ENCODE measurements at regions not wholly inside any gene's neighbourhood (a gene's known extent, or its start where the extent isn't known, plus 50 kb on each side); places are given as distances from the start of the nearest gene placed in this dataset.
A peak's percentile ranks its signal among the peaks of the same experiment; 100 is the strongest.

GRCh38 chr4:147340591-147341120 lies 140.2 kb upstream of the EDNRA start:
- Histone ChIP-seq H3K79me2 (no peaks in the 10 kb centered on the region), H3K9me2 (replicated peaks; ENCODE audit: insufficient read depth) (no peaks in the 10 kb centered on the region), H3K9me3 (ENCODE audit: low read depth) (no peaks in the 10 kb centered on the region), H4K20me1 (ENCODE audit: insufficient read depth, poor library complexity, severe bottlenecking) (no peaks in the 10 kb centered on the region), H3K27me3 (no peaks in the 10 kb centered on the region), H2AFZ (no peak overlapping the region), H3K4me2 (peak overlapping the region; percentile 4), H3K4me1 (ENCODE audit: insufficient read depth) (no peaks in the 10 kb centered on the region), H3K36me3 (replicated peaks; ENCODE audit: insufficient read depth, low read depth) (no peaks in the 10 kb centered on the region), H3K4me3 (no peak overlapping the region), H3K27ac (peak overlapping the region; percentile 54)
- no peak for TF ChIP-seq EZH2 (IDR thresholded peaks at IDR 0.05; ENCODE audit: borderline replicate concordance)
- TF ChIP-seq, protein P1, sequence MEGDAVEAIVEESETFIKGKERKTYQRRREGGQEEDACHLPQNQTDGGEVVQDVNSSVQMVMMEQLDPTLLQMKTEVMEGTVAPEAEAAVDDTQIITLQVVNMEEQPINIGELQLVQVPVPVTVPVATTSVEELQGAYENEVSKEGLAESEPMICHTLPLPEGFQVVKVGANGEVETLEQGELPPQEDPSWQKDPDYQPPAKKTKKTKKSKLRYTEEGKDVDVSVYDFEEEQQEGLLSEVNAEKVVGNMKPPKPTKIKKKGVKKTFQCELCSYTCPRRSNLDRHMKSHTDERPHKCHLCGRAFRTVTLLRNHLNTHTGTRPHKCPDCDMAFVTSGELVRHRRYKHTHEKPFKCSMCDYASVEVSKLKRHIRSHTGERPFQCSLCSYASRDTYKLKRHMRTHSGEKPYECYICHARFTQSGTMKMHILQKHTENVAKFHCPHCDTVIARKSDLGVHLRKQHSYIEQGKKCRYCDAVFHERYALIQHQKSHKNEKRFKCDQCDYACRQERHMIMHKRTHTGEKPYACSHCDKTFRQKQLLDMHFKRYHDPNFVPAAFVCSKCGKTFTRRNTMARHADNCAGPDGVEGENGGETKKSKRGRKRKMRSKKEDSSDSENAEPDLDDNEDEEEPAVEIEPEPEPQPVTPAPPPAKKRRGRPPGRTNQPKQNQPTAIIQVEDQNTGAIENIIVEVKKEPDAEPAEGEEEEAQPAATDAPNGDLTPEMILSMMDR (IDR thresholded peaks at IDR 0.05; ENCODE audit: poor library complexity): no peak
- no peak for TF ChIP-seq EZH2phosphoT487 (IDR thresholded peaks at IDR 0.05; ENCODE audit: low read depth, severe bottlenecking, unreplicated experiment)
- no peak for DNase-seq (ENCODE audit: low spot score)
- WGBS (ENCODE audit: low lambda C conversion rate, missing lambda C conversion rate): 57% methylated on average over 3 of the region's 3 CpGs

GRCh38 chr4:147343692-147344091 lies 137.2 kb upstream of the EDNRA start:
- Histone ChIP-seq H3K27me3 (no peaks in the 10 kb centered on the region), H3K79me2 (no peaks in the 10 kb centered on the region), H3K4me2 (no peak overlapping the region), H3K9me3 (ENCODE audit: low read depth) (no peaks in the 10 kb centered on the region), H3K27ac (no peak overlapping the region), H2AFZ (no peak overlapping the region), H3K4me1 (ENCODE audit: insufficient read depth) (no peaks in the 10 kb centered on the region), H3K4me3 (no peak overlapping the region), H3K9me2 (replicated peaks; ENCODE audit: insufficient read depth) (no peaks in the 10 kb centered on the region), H3K36me3 (replicated peaks; ENCODE audit: insufficient read depth, low read depth) (no peaks in the 10 kb centered on the region), H4K20me1 (ENCODE audit: insufficient read depth, poor library complexity, severe bottlenecking) (no peaks in the 10 kb centered on the region)
- no peak for TF ChIP-seq EZH2 (IDR thresholded peaks at IDR 0.05; ENCODE audit: borderline replicate concordance)
- no peak for DNase-seq (ENCODE audit: low spot score)
- 82% methylated on average over 1 of the region's 1 CpG for WGBS (ENCODE audit: low lambda C conversion rate, missing lambda C conversion rate)

DNA sequence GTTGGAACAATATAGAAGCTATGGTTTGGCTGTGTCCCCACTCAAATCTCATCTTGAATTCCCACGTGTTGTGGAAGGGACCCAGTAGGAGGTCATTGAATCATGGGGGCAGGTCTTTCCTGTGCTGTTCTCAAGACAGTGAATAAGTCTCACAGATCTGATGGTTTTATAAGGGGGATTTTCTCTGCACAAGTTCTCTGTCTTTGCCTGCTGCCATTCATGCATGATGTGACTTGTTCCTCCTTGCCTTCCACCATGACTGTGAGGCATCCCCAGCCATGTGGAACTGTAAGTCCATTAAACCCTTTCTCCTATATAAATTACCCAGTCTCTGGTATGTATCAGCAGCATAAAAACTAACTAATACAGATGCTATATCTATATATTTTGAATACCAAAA lies 135.2 kb upstream of the EDNRA start:
- Histone ChIP-seq H2AFZ (no peak overlapping the region), H3K79me2 (no peaks in the 10 kb centered on the region), H3K27ac (no peak overlapping the region), H3K9me2 (replicated peaks; ENCODE audit: insufficient read depth) (no peaks in the 10 kb centered on the region), H3K36me3 (replicated peaks; ENCODE audit: insufficient read depth, low read depth) (no peaks in the 10 kb centered on the region), H4K20me1 (ENCODE audit: insufficient read depth, poor library complexity, severe bottlenecking) (no peaks in the 10 kb centered on the region), H3K27me3 (no peaks in the 10 kb centered on the region), H3K9me3 (ENCODE audit: low read depth) (no peaks in the 10 kb centered on the region), H3K4me1 (ENCODE audit: insufficient read depth) (no peaks in the 10 kb centered on the region), H3K4me2 (no peak overlapping the region), H3K4me3 (no peak overlapping the region)
- DNase-seq (ENCODE audit: low spot score): no peak
- 88% methylated on average over 1 of the region's 1 CpG for WGBS (ENCODE audit: low lambda C conversion rate, missing lambda C conversion rate)
- TF ChIP-seq EZH2phosphoT487 (IDR thresholded peaks at IDR 0.05; ENCODE audit: low read depth, severe bottlenecking, unreplicated experiment) (no peak), EZH2 (IDR thresholded peaks at IDR 0.05; ENCODE audit: borderline replicate concordance) (no peak)
- TF ChIP-seq, protein P1 (IDR thresholded peaks at IDR 0.05; ENCODE audit: poor library complexity): no peak

GRCh38 chr4:147347217-147347616 lies 133.7 kb upstream of the EDNRA start:
- no peaks in the 10 kb centered on the region for H3K79me2 ChIP-seq
- H3K4me2 ChIP-seq: no peak overlapping the region
- H3K27me3 ChIP-seq: no peaks in the 10 kb centered on the region
- H3K4me1 ChIP-seq (ENCODE audit: insufficient read depth): no peaks in the 10 kb centered on the region
- H4K20me1 ChIP-seq (ENCODE audit: insufficient read depth, poor library complexity, severe bottlenecking): no peaks in the 10 kb centered on the region
- 82% methylated on average over 8 of the region's 8 CpGs for WGBS (ENCODE audit: low lambda C conversion rate, missing lambda C conversion rate)
- DNase-seq (ENCODE audit: low spot score): no peak
- no peak overlapping the region for H2AFZ ChIP-seq
- no peak overlapping the region for H3K27ac ChIP-seq
- H3K36me3 ChIP-seq (replicated peaks; ENCODE audit: insufficient read depth, low read depth): no peaks in the 10 kb centered on the region
- no peaks in the 10 kb centered on the region for H3K9me3 ChIP-seq (ENCODE audit: low read depth)
- TF ChIP-seq EZH2 (IDR thresholded peaks at IDR 0.05; ENCODE audit: borderline replicate concordance) (no peak), EZH2phosphoT487 (IDR thresholded peaks at IDR 0.05; ENCODE audit: low read depth, severe bottlenecking, unreplicated experiment) (no peak)
- TF ChIP-seq, protein P1 (IDR thresholded peaks at IDR 0.05; ENCODE audit: poor library complexity): no peak
- no peaks in the 10 kb centered on the region for H3K9me2 ChIP-seq (replicated peaks; ENCODE audit: insufficient read depth)
- no peak overlapping the region for H3K4me3 ChIP-seq
